Sigmoid colon (tissue), 6 donors: ENCODE measurements at regions not wholly inside any gene's neighbourhood (a gene's known extent, or its start where the extent isn't known, plus 50 kb on each side); places are given as distances from the start of the nearest gene placed in this dataset.

Experiments
- DNase-seq: peaks from one replicate; pipeline ENCODE4 v3.0.0-alpha.2; 2019
- H3K27ac ChIP-seq, 4 donors: fragments of 200-600 bp; sonication (generic); one replicate each; pipeline ENCODE4 v1.5.1; 2016 to 2019; ENCODE audit warnings: mild to moderate bottlenecking in 1 of 4
- H3K27me3 ChIP-seq, 3 donors: fragments of 200-600 bp; sonication (generic); one replicate each; pipeline ENCODE4 v1.5.1; 2019; ENCODE audit warnings: mild to moderate bottlenecking in 1 of 3
- H3K36me3 ChIP-seq, 4 donors: fragments of 200-600 bp; sonication (generic); one replicate each; pipeline ENCODE4 v1.5.1; 2016 to 2019
- H3K4me1 ChIP-seq, 4 donors: fragments of 200-600 bp; sonication (generic); one replicate each; pipeline ENCODE4 v1.5.1; 2017 to 2019
- H3K4me3 ChIP-seq, 4 donors: fragments of 200-600 bp; sonication (generic); one replicate each; pipeline ENCODE4 v1.5.1; 2017 to 2019; ENCODE audit warnings: mild to moderate bottlenecking in 2 of 4, moderate library complexity in 1 of 4
- H3K9me3 ChIP-seq, 4 donors: fragments of 200-600 bp in 3 of 4; sonication (generic) in 3 of 4; one replicate each; pipeline versions ENCODE4 v1.5.1 to v1.6.1; 2013 to 2019
- CTCF ChIP-seq, 4 experiments: fragments of 450-650 bp in 3 of 4; fragments of 200-600 bp in 1 of 4; IDR thresholded peaks; one replicate each; pipeline ENCODE4 v1.5.1; 2016 to 2019; ENCODE audit warnings: antibody characterized with exemption in 4 of 4, mild to moderate bottlenecking in 3 of 4, moderate library complexity in 2 of 4
- EP300 ChIP-seq, 4 donors: sonication (generic); formaldehyde crosslinking; IDR thresholded peaks; one replicate each; pipeline ENCODE4 v1.6.1; 2017; ENCODE audit warnings: antibody characterized with exemption in 4 of 4
- POLR2A ChIP-seq, 2 donors: fragments of 450-650 bp; IDR thresholded peaks; one replicate each; pipeline ENCODE4 v1.6.1; 2016; ENCODE audit warnings: antibody characterized with exemption in 2 of 2, mild to moderate bottlenecking in 2 of 2, moderate library complexity in 2 of 2
- POLR2AphosphoS5 ChIP-seq, 4 donors: sonication (generic); formaldehyde crosslinking; IDR thresholded peaks; one replicate each; pipeline ENCODE4 v1.6.1; 2017; ENCODE audit warnings: antibody characterized with exemption in 4 of 4
- WGBS, 2 donors: extraction: QIAGEN DNeasy Blood & Tissue Kit; methylation state at CpG; one replicate each; pipeline ENCODE4 v1.1.7; 2013; 5-methylcytosine and 5-hydroxymethylcytosine counted together
- intact Hi-C: fragments of 100-400 bp; cut with DNase I; formaldehyde crosslinking; loops from one replicate; pipeline ENCODE4 v1.15.1; 2023
- donor health status: healthy with polysubstance abuse.
- donor health status: healthy.

GRCh38 chr5:118456085-118456484, 532.3 kb downstream of the DTWD2 start:
- Histone ChIP-seq H3K4me1 (no peaks in the 10 kb centered on the region), H3K27ac (no peak overlapping the region), H3K36me3 (no peaks in the 10 kb centered on the region), H3K27me3 (no peaks in the 10 kb centered on the region), H3K4me3 (no peak overlapping the region), H3K9me3 (no peaks in the 10 kb centered on the region)
- intact Hi-C loops = no loop called here
- WGBS, 2 donors = 86 to 91% methylated on average over 1 of the region's 1 CpG
- TF ChIP-seq POLR2A (IDR thresholded peaks at IDR 0.05) (no peak), CTCF (IDR thresholded peaks at IDR 0.05) (no peak), POLR2AphosphoS5 (IDR thresholded peaks at IDR 0.05) (no peak), EP300 (IDR thresholded peaks at IDR 0.05) (no peak)
- DNase-seq = no peak

GRCh38 chr5:118451697-118452247, 536.6 kb downstream of the DTWD2 start:
- intact Hi-C loops = no loop called here
- Histone ChIP-seq H3K27me3 (no peaks in the 10 kb centered on the region), H3K9me3 (no peaks in the 10 kb centered on the region), H3K4me3 (no peak overlapping the region), H3K27ac (no peak overlapping the region), H3K36me3 (no peaks in the 10 kb centered on the region), H3K4me1 (no peaks in the 10 kb centered on the region)
- no peak for DNase-seq
- TF ChIP-seq POLR2A (IDR thresholded peaks at IDR 0.05) (no peak), CTCF (IDR thresholded peaks at IDR 0.05) (no peak), EP300 (IDR thresholded peaks at IDR 0.05) (no peak), POLR2AphosphoS5 (IDR thresholded peaks at IDR 0.05) (no peak)
- WGBS, 2 donors = 68 to 86% methylated on average over 3 of the region's 3 CpGs

- no peak for TF ChIP-seq CTCF (IDR thresholded peaks at IDR 0.05)
- no peak for TF ChIP-seq POLR2A (IDR thresholded peaks at IDR 0.05)
- TF ChIP-seq EP300 (IDR thresholded peaks at IDR 0.05) = no peak
- TF ChIP-seq POLR2AphosphoS5 (IDR thresholded peaks at IDR 0.05) = no peak
- intact Hi-C loops = no loop called here
- 87 to 89% methylated on average over 7 of the region's 7 CpGs for WGBS, 2 donors
- no peak overlapping the region for H3K27ac ChIP-seq
- no peak overlapping the region for H3K4me3 ChIP-seq
- H3K36me3 ChIP-seq = no peaks in the 10 kb centered on the region
- H3K4me1 ChIP-seq = no peaks in the 10 kb centered on the region
- no peak for DNase-seq
- no peaks in the 10 kb centered on the region for H3K27me3 ChIP-seq
- H3K9me3 ChIP-seq = no peaks in the 10 kb centered on the region
These were observed 537.6 kb downstream of the DTWD2 start for GRCh38 chr5:118450554-118451332.

- H3K9me3 ChIP-seq = no peaks in the 10 kb centered on the region
- H3K27ac ChIP-seq = no peak overlapping the region
- no peaks in the 10 kb centered on the region for H3K27me3 ChIP-seq
- H3K36me3 ChIP-seq = no peaks in the 10 kb centered on the region
- H3K4me3 ChIP-seq = no peak overlapping the region
- WGBS, 2 donors = 86 to 96% methylated on average over 1 of the region's 1 CpG
- intact Hi-C loops = no loop called here
- H3K4me1 ChIP-seq = no peaks in the 10 kb centered on the region
- TF ChIP-seq CTCF (IDR thresholded peaks at IDR 0.05) (no peak), EP300 (IDR thresholded peaks at IDR 0.05) (no peak), POLR2A (IDR thresholded peaks at IDR 0.05) (no peak), POLR2AphosphoS5 (IDR thresholded peaks at IDR 0.05) (no peak)
- DNase-seq = no peak
These were observed 541.0 kb downstream of the DTWD2 start for GRCh38 chr5:118447350-118447749.
